HCT116 (cell line): ENCODE measurements at regions not wholly inside any gene's neighbourhood (a gene's known extent, or its start where the extent isn't known, plus 50 kb on each side); places are given as distances from the start of the nearest gene placed in this dataset.

ENCODE experiments used
- ATAC-seq: fragments of 200-7000 bp; cut with Tn5 transposase; 2 replicates; pipeline ENCODE4 v1.9.1; 2020; ENCODE audit warnings: mild to moderate bottlenecking, moderate library complexity
- BruUV-seq: library from RNA; stranded (reverse); fragments of 400-500 nt; replicated peaks from 2 replicates; lab custom pipeline; 2021; lab: Mats Ljungman, UMichigan
- CTCF ChIA-PET: fragments of 300-600 bp; sonication (Branson Sonifier 250); formaldehyde crosslinking; loops from one replicate; lab custom pipeline; 2021; ENCODE audit warnings: antibody characterized with exemption; lab: Charles Lee
- POLR2A ChIA-PET: fragments of 300-600, 350-600 bp; sonication (Branson Sonifier 250); formaldehyde crosslinking; loops from one replicate; lab custom pipeline; 2021; ENCODE audit warnings: antibody characterized with exemption; lab: Charles Lee
- RAD21 ChIA-PET, 2 experiments: fragments of 300-600 bp; sonication (Branson Sonifier 250); formaldehyde crosslinking; loops; one replicate each; lab custom pipeline; 2023; ENCODE audit warnings: low total read pairs in 2 of 2; ENCODE audit not compliant: uncharacterized antibody in 2 of 2, unreplicated experiment in 2 of 2, low non-redundant PET in 1 of 2; lab: Charles Lee
- DNase-seq: peaks from one replicate; pipeline ENCODE4 v3.0.0-alpha.2; 2010; ENCODE audit warnings: low read depth, low spot score
- H2AFZ ChIP-seq: fragments of 200-600 bp; shearing (Covaris generic), sonication (generic); 2 replicates; pipeline ENCODE4 v1.6.1; 2017; ENCODE audit warnings: low read depth, mixed run types, mixed read lengths, antibody characterized with exemption, low read length; ENCODE audit not compliant: poor library complexity, severe bottlenecking
- H3K27ac ChIP-seq: 2 replicates; pipeline ENCODE4 v1.5.1; 2012; ENCODE audit warnings: low read depth, low read length
- H3K27me3 ChIP-seq: fragments of 200-600 bp; sonication (generic); 2 replicates; pipeline ENCODE4 v1.6.1; 2016; ENCODE audit warnings: mixed run types, low read length, mixed read lengths; ENCODE audit not compliant: insufficient read depth
- H3K36me3 ChIP-seq, 2 experiments: fragments of 200-500 bp in 1 of 2; fragments of 200-600 bp in 1 of 2; sonication (Bioruptor generic) in 1 of 2; sonication (generic) in 1 of 2; 2 replicates each; pipeline versions ENCODE4 v1.5.1 to v1.6.1; 2014 to 2016; ENCODE audit warnings: low read length in 2 of 2, inconsistent platforms in 1 of 2, mixed read lengths in 1 of 2, mixed run types in 1 of 2; ENCODE audit not compliant: insufficient read depth in 2 of 2, control insufficient read depth in 1 of 2
- H3K4me1 ChIP-seq, 2 experiments: fragments of 200-600 bp in 1 of 2; sonication (generic) in 1 of 2; 2 replicates each; pipeline versions ENCODE4 v1.5.1 to v1.6.1; 2012 to 2017; ENCODE audit warnings: low read length in 2 of 2, inconsistent platforms in 1 of 2, mild to moderate bottlenecking in 1 of 2, mixed read lengths in 1 of 2, mixed run types in 1 of 2, moderate library complexity in 1 of 2; ENCODE audit not compliant: insufficient read depth in 2 of 2, control insufficient read depth in 1 of 2
- H3K4me2 ChIP-seq: fragments of 200-600 bp; sonication (generic); 2 replicates; pipeline ENCODE4 v1.6.1; 2017; ENCODE audit warnings: mixed run types, low read length, mixed read lengths
- H3K4me3 ChIP-seq, 2 experiments: fragments of 200-600 bp in 1 of 2; sonication (generic) in 1 of 2; replicated peaks in 1 of 2; 2 replicates each; pipeline ENCODE4 v1.5.1; 2011 to 2016; ENCODE audit warnings: low read length in 2 of 2, control low read depth in 1 of 2, low read depth in 1 of 2, mild to moderate bottlenecking in 1 of 2, mixed read lengths in 1 of 2, mixed run types in 1 of 2
- H3K79me2 ChIP-seq: fragments of 200-600 bp; sonication (generic); 2 replicates; pipeline ENCODE4 v1.6.1; 2017; ENCODE audit warnings: mild to moderate bottlenecking, mixed run types, low read length, moderate library complexity, mixed read lengths; ENCODE audit not compliant: insufficient read depth
- H3K9ac ChIP-seq: fragments of 200-600 bp; sonication (generic); 2 replicates; pipeline ENCODE4 v1.6.1; 2016; ENCODE audit warnings: low read length, mixed read lengths
- H3K9me2 ChIP-seq: fragments of 200-600 bp; sonication (generic), shearing (Covaris generic); 2 replicates; pipeline ENCODE4 v1.6.1; 2017; ENCODE audit warnings: mixed run types, mild to moderate bottlenecking, moderate library complexity; ENCODE audit not compliant: insufficient read depth
- H3K9me3 ChIP-seq, 2 experiments: fragments of 200-500 bp in 1 of 2; fragments of 200-600 bp in 1 of 2; sonication (Bioruptor generic) in 1 of 2; sonication (generic) in 1 of 2; 2 replicates each; pipeline ENCODE4 v1.6.1; 2014 to 2017; ENCODE audit warnings: low read length in 2 of 2, mixed read lengths in 2 of 2, inconsistent platforms in 1 of 2, low read depth in 1 of 2, mild to moderate bottlenecking in 1 of 2, mixed run types in 1 of 2, moderate library complexity in 1 of 2; ENCODE audit not compliant: control insufficient read depth in 1 of 2, insufficient read depth in 1 of 2
- H4K20me1 ChIP-seq: fragments of 200-600 bp; sonication (generic), shearing (Covaris generic); 2 replicates; pipeline ENCODE4 v1.6.1; 2017; ENCODE audit warnings: mixed run types, mild to moderate bottlenecking, moderate library complexity; ENCODE audit not compliant: insufficient read depth
- CBX3 ChIP-seq: IDR thresholded peaks from 2 replicates; pipeline ENCODE4 v1.6.1; 2012; ENCODE audit warnings: low read depth
- CEBPB ChIP-seq: IDR thresholded peaks from 2 replicates; pipeline ENCODE4 v1.6.1; 2012; ENCODE audit warnings: low read depth
- EGR1 ChIP-seq: IDR thresholded peaks from 2 replicates; pipeline ENCODE4 v1.6.1; 2012; ENCODE audit warnings: low read depth
- EZH2 ChIP-seq: fragments of 200-600 bp; sonication (generic); IDR thresholded peaks from 2 replicates; pipeline ENCODE4 v1.6.1; 2017; ENCODE audit warnings: antibody characterized with exemption, mixed run types
- EZH2phosphoT487 ChIP-seq: fragments of 200-600 bp; IDR thresholded peaks from 2 replicates; pipeline ENCODE4 v1.6.1; 2018; ENCODE audit warnings: antibody characterized with exemption, borderline replicate concordance
- FOSL1 ChIP-seq: IDR thresholded peaks from 2 replicates; pipeline ENCODE4 v1.6.1; 2012; ENCODE audit warnings: low read depth
- JUND ChIP-seq: IDR thresholded peaks from 2 replicates; pipeline ENCODE4 v1.6.1; 2012
- POLR2A ChIP-seq: IDR thresholded peaks from 2 replicates; pipeline ENCODE4 v1.7.0; 2011; ENCODE audit warnings: borderline replicate concordance; ENCODE audit not compliant: insufficient read depth, insufficient read length; ENCODE audit errors: extremely low read depth
- POLR2AphosphoS5 ChIP-seq: IDR thresholded peaks from 2 replicates; pipeline ENCODE4 v1.6.1; 2011; ENCODE audit warnings: mild to moderate bottlenecking, low read depth, low read length, moderate library complexity
- RAD21 ChIP-seq: IDR thresholded peaks from 2 replicates; pipeline ENCODE4 v1.6.1; 2012; ENCODE audit warnings: low read depth, mild to moderate bottlenecking
- SIN3A ChIP-seq: IDR thresholded peaks from 2 replicates; pipeline ENCODE4 v1.6.1; 2012; ENCODE audit warnings: low read depth
- SRF ChIP-seq: IDR thresholded peaks from 2 replicates; pipeline ENCODE4 v1.6.1; 2012; ENCODE audit warnings: low read depth
- intact Hi-C: fragments of 100-400 bp; cut with micrococcal nuclease; formaldehyde crosslinking; loops from 2 replicates; pipeline ENCODE4 v1.10.0; 2022
- TF ChIP-seq, protein P1 (sequence below), 3 experiments: fragments of 200-600 bp in 1 of 3; sonication (generic) in 1 of 3; IDR thresholded peaks in 2 of 3; conservative IDR thresholded peaks in 1 of 3; 2 replicates each; pipeline ENCODE4 v1.5.1; 2012 to 2017; ENCODE audit warnings: low read depth in 2 of 3, low read length in 2 of 3, antibody characterized with exemption in 1 of 3, borderline replicate concordance in 1 of 3, control low read depth in 1 of 3, mild to moderate bottlenecking in 1 of 3, mixed read lengths in 1 of 3, mixed run types in 1 of 3, moderate library complexity in 1 of 3; ENCODE audit not compliant: insufficient read depth in 1 of 3
- TF ChIP-seq, protein P2 (sequence below): IDR thresholded peaks from 2 replicates; pipeline ENCODE4 v1.6.1; 2012
- TF ChIP-seq, protein P3 (sequence below): IDR thresholded peaks from 2 replicates; pipeline ENCODE4 v1.6.1; 2011; ENCODE audit warnings: mild to moderate bottlenecking, low read length, moderate library complexity; ENCODE audit not compliant: insufficient replicate concordance; ENCODE audit errors: extremely low read depth

DNA sequence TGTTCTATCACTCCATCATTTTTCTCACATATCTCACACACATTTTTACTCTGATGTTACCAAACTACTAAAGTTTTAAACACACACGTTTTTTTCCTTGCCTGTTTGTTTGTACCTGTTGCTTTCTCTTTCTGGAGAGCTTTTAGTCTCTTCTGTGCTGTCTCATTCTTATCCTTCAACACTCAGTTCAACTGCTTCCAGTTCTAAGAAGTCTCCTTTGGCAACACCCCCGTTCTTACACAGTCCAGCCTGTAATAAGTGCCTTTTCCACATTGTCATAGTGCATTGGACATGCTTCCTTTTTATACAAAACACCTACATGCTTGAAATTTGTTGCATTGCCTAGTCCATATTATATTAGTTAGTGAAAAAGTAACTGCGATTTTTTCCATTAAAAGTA is 360.2 kb upstream of the BRINP3 start:
- no peak for ATAC-seq
- CTCF ChIA-PET = no interaction called here
- H3K9ac ChIP-seq = no peak overlapping the region
- no peak for DNase-seq
- H3K36me3 ChIP-seq = no peaks in the 10 kb centered on the region
- TF ChIP-seq FOSL1 = no peak
- no peak for TF ChIP-seq POLR2AphosphoS5
- no peak for TF ChIP-seq JUND
- TF ChIP-seq, all 23 proteins: peak for 0
- Histone ChIP-seq H3K27me3 (no peaks in the 10 kb centered on the region), H3K4me2 (no peak overlapping the region), H3K4me1 (no peaks in the 10 kb centered on the region), H3K9me2 (no peaks in the 10 kb centered on the region), H4K20me1 (no peaks in the 10 kb centered on the region), H3K79me2 (no peaks in the 10 kb centered on the region), H3K9me3 (no peaks in the 10 kb centered on the region), H3K27ac (no peak overlapping the region), H3K4me3 (no peak overlapping the region), H2AFZ (no peak overlapping the region)
- intact Hi-C loops = no loop called here
- BruUV-seq = no TSS peak
- RAD21 ChIA-PET = no interaction called here
- POLR2A ChIA-PET = no interaction called here

DNA sequence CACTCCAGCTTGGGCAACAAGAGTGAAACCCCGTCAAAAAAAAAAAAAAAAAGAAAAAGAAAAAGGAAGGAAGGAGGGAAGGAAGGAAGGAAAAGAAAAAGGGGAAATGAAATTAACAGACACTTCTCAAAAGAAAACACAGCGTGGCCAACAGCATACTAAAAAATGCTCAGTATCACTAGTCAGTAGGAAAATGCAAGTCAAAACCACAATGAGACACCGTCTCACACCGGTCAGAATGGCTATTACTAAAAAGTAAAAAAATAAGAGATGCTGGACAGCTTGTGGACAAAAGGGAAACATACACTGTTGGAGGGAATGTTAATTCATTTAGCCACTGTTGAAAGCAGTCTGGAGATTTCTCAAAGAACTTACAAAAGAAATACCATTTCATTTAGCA is 369.5 kb upstream of the BRINP3 start:
- TF ChIP-seq, protein P1, sequence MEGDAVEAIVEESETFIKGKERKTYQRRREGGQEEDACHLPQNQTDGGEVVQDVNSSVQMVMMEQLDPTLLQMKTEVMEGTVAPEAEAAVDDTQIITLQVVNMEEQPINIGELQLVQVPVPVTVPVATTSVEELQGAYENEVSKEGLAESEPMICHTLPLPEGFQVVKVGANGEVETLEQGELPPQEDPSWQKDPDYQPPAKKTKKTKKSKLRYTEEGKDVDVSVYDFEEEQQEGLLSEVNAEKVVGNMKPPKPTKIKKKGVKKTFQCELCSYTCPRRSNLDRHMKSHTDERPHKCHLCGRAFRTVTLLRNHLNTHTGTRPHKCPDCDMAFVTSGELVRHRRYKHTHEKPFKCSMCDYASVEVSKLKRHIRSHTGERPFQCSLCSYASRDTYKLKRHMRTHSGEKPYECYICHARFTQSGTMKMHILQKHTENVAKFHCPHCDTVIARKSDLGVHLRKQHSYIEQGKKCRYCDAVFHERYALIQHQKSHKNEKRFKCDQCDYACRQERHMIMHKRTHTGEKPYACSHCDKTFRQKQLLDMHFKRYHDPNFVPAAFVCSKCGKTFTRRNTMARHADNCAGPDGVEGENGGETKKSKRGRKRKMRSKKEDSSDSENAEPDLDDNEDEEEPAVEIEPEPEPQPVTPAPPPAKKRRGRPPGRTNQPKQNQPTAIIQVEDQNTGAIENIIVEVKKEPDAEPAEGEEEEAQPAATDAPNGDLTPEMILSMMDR (IDR thresholded peaks at IDR 0.05 in 2 of 3, conservative IDR thresholded peaks at IDR 0.05 in 1 of 3; ENCODE audit: borderline replicate concordance in 1 of 3, insufficient read depth in 1 of 3, low read depth in 2 of 3, low read length in 2 of 3) = no peak
- no peak for TF ChIP-seq CBX3
- no peak for TF ChIP-seq RAD21
- no peak for TF ChIP-seq EZH2
- TF ChIP-seq, protein P2, sequence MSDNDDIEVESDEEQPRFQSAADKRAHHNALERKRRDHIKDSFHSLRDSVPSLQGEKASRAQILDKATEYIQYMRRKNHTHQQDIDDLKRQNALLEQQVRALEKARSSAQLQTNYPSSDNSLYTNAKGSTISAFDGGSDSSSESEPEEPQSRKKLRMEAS = no peak
- no peak for TF ChIP-seq POLR2A
- no peak for TF ChIP-seq FOSL1
- no peak for TF ChIP-seq SIN3A
- TF ChIP-seq, protein P3, sequence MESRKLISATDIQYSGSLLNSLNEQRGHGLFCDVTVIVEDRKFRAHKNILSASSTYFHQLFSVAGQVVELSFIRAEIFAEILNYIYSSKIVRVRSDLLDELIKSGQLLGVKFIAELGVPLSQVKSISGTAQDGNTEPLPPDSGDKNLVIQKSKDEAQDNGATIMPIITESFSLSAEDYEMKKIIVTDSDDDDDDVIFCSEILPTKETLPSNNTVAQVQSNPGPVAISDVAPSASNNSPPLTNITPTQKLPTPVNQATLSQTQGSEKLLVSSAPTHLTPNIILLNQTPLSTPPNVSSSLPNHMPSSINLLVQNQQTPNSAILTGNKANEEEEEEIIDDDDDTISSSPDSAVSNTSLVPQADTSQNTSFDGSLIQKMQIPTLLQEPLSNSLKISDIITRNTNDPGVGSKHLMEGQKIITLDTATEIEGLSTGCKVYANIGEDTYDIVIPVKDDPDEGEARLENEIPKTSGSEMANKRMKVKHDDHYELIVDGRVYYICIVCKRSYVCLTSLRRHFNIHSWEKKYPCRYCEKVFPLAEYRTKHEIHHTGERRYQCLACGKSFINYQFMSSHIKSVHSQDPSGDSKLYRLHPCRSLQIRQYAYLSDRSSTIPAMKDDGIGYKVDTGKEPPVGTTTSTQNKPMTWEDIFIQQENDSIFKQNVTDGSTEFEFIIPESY = no peak
- no peak for TF ChIP-seq EGR1
- no peak for TF ChIP-seq EZH2phosphoT487
- TF ChIP-seq SRF = no peak
- TF ChIP-seq CEBPB = no peak
- Histone ChIP-seq H3K9ac (no peak overlapping the region), H3K4me3 (no peak overlapping the region), H3K27ac (no peak overlapping the region), H3K4me1 (no peaks in the 10 kb centered on the region), H3K9me3 (no peaks in the 10 kb centered on the region), H3K36me3 (no peaks in the 10 kb centered on the region), H2AFZ (no peak overlapping the region), H3K27me3 (no peaks in the 10 kb centered on the region), H3K4me2 (no peak overlapping the region), H4K20me1 (no peaks in the 10 kb centered on the region), H3K79me2 (no peaks in the 10 kb centered on the region), H3K9me2 (no peaks in the 10 kb centered on the region)
- intact Hi-C loops = no loop called here
- ChIA-PET RAD21 (no interaction called here), CTCF (no interaction called here), POLR2A (no interaction called here)
- BruUV-seq = no TSS peak
- DNase-seq (no peak), ATAC-seq (no peak)
